ENCODE measurements at regions not wholly inside any gene's neighbourhood (a gene's known extent, or its start where the extent isn't known, plus 50 kb on each side); places are given as distances from the start of the nearest gene placed in this dataset.

GRCh38 chr10:35731828-35732227 lies 89.7 kb upstream of the FZD8 start:
- intact Hi-C loops (cut with micrococcal nuclease; ENCODE audit: unreplicated experiment) = no loop called here
- no peaks in the 10 kb centered on the region for H3K9me3 ChIP-seq (ENCODE audit: insufficient read depth, low read depth)
- POLR2A ChIA-PET (ENCODE audit: unreplicated experiment) = no interaction called here

GRCh38 chr10:35728341-35728740 lies 86.2 kb upstream of the FZD8 start:
- Histone ChIP-seq H3K27me3 (ENCODE audit: insufficient read depth, low read depth) (peaks cover 24% of the 10 kb centered on the region), H3F3A (ENCODE audit: insufficient read depth, low read depth) (no peaks in the 10 kb centered on the region), H3K4me2 (no peak overlapping the region), H3K27ac (no peak overlapping the region), H2AFZ (no peak overlapping the region), H3K9me3 (ENCODE audit: insufficient read depth, low read depth) (no peaks in the 10 kb centered on the region), H3K4me1 (replicated peaks; ENCODE audit: insufficient read depth) (no peaks in the 10 kb centered on the region), H4K20me1 (ENCODE audit: insufficient read depth) (no peaks in the 10 kb centered on the region), H3K4me3 (no peak overlapping the region), H3K9me2 (ENCODE audit: insufficient read depth) (no peaks in the 10 kb centered on the region), H3K79me2 (ENCODE audit: low read depth) (no peaks in the 10 kb centered on the region), H3K36me3 (ENCODE audit: low read depth) (no peaks in the 10 kb centered on the region)
- CTCF ChIA-PET = no interaction called here
- POLR2A ChIA-PET (ENCODE audit: unreplicated experiment) = no interaction called here
- no peak for TF ChIP-seq CTCF (conservative IDR thresholded peaks at IDR 0.05)
- TF ChIP-seq EZH2 (IDR thresholded peaks at IDR 0.05; ENCODE audit: low read depth) = no peak
- intact Hi-C loops (cut with micrococcal nuclease; ENCODE audit: unreplicated experiment) = no loop called here
- no TSS peak for BruUV-seq (replicated peaks)
- no peak for DNase-seq

More at GRCh38 chr10:35731828-35732227, 89.7 kb upstream of the FZD8 start:
- no peaks in the 10 kb centered on the region for H3K4me1 ChIP-seq (replicated peaks; ENCODE audit: insufficient read depth)
- H3K36me3 ChIP-seq (ENCODE audit: low read depth) = no peaks in the 10 kb centered on the region
- H4K20me1 ChIP-seq (ENCODE audit: insufficient read depth) = no peaks in the 10 kb centered on the region
- no peaks in the 10 kb centered on the region for H3F3A ChIP-seq (ENCODE audit: insufficient read depth, low read depth)
- H3K4me2 ChIP-seq = no peak overlapping the region
- no TSS peak for BruUV-seq (replicated peaks)
- no peaks in the 10 kb centered on the region for H3K9me2 ChIP-seq (ENCODE audit: insufficient read depth)
- DNase-seq = no peak
- H3K79me2 ChIP-seq (ENCODE audit: low read depth) = no peaks in the 10 kb centered on the region
- H3K27me3 ChIP-seq (ENCODE audit: insufficient read depth, low read depth) = peaks cover 24% of the 10 kb centered on the region
- TF ChIP-seq CTCF (conservative IDR thresholded peaks at IDR 0.05) (no peak), EZH2 (IDR thresholded peaks at IDR 0.05; ENCODE audit: low read depth) (no peak)
- no peak overlapping the region for H2AFZ ChIP-seq
- H3K27ac ChIP-seq = no peak overlapping the region
- CTCF ChIA-PET = no interaction called here
- no peak overlapping the region for H3K4me3 ChIP-seq

GRCh38 chr10:35726846-35727245 lies 84.8 kb upstream of the FZD8 start:
- H3K27ac ChIP-seq = no peak overlapping the region
- no peaks in the 10 kb centered on the region for H3K4me1 ChIP-seq (replicated peaks; ENCODE audit: insufficient read depth)
- DNase-seq = no peak
- ChIA-PET CTCF (no interaction called here), POLR2A (ENCODE audit: unreplicated experiment) (no interaction called here)
- H3F3A ChIP-seq (ENCODE audit: insufficient read depth, low read depth) = no peaks in the 10 kb centered on the region
- no peaks in the 10 kb centered on the region for H3K79me2 ChIP-seq (ENCODE audit: low read depth)
- peaks cover 24% of the 10 kb centered on the region for H3K27me3 ChIP-seq (ENCODE audit: insufficient read depth, low read depth)
- H3K36me3 ChIP-seq (ENCODE audit: low read depth) = no peaks in the 10 kb centered on the region
- no peak for TF ChIP-seq EZH2 (IDR thresholded peaks at IDR 0.05; ENCODE audit: low read depth)
- TF ChIP-seq CTCF (conservative IDR thresholded peaks at IDR 0.05) = no peak
- BruUV-seq (replicated peaks) = no TSS peak
- H3K9me3 ChIP-seq (ENCODE audit: insufficient read depth, low read depth) = no peaks in the 10 kb centered on the region
- H3K4me2 ChIP-seq = no peak overlapping the region
- H4K20me1 ChIP-seq (ENCODE audit: insufficient read depth) = no peaks in the 10 kb centered on the region
- H3K9me2 ChIP-seq (ENCODE audit: insufficient read depth) = no peaks in the 10 kb centered on the region
- H2AFZ ChIP-seq = no peak overlapping the region
- intact Hi-C loops (cut with micrococcal nuclease; ENCODE audit: unreplicated experiment) = no loop called here
- no peak overlapping the region for H3K4me3 ChIP-seq
